Nephron progenitor cell (in vitro differentiated cells): ENCODE measurements at regions not wholly inside any gene's neighbourhood (a gene's known extent, or its start where the extent isn't known, plus 50 kb on each side); places are given as distances from the start of the nearest gene placed in this dataset.

Source experiments
- DNase-seq: peaks from one replicate; pipeline ENCODE4 v3.0.0; 2021
- H3K27ac Mint-ChIP-seq: 2 replicates; pipeline ENCODE4 v1.8.0; 2021; ENCODE audit warnings: mild to moderate bottlenecking, moderate library complexity, mixed read lengths
- H3K27me3 Mint-ChIP-seq: 2 replicates; pipeline ENCODE4 v1.8.0; 2021; ENCODE audit warnings: mild to moderate bottlenecking, low read depth, mixed read lengths; ENCODE audit not compliant: poor library complexity
- H3K36me3 Mint-ChIP-seq: 2 replicates; pipeline ENCODE4 v1.8.0; 2021; ENCODE audit warnings: low read depth, mixed read lengths
- H3K4me1 Mint-ChIP-seq: 2 replicates; pipeline ENCODE4 v1.8.0; 2021; ENCODE audit warnings: mixed read lengths
- H3K4me3 Mint-ChIP-seq: 2 replicates; pipeline ENCODE4 v1.8.0; 2021; ENCODE audit warnings: mild to moderate bottlenecking, moderate library complexity, mixed read lengths
- H3K9me3 Mint-ChIP-seq: 2 replicates; pipeline ENCODE4 v1.8.0; 2021; ENCODE audit warnings: mild to moderate bottlenecking, moderate library complexity, mixed read lengths
- TF ChIP-seq, protein P1 (sequence below): fragments of 200-600 bp; sonication (generic); IDR thresholded peaks from 2 replicates; pipeline ENCODE4 v1.5.0; 2021; ENCODE audit warnings: antibody characterized with exemption

DNA sequence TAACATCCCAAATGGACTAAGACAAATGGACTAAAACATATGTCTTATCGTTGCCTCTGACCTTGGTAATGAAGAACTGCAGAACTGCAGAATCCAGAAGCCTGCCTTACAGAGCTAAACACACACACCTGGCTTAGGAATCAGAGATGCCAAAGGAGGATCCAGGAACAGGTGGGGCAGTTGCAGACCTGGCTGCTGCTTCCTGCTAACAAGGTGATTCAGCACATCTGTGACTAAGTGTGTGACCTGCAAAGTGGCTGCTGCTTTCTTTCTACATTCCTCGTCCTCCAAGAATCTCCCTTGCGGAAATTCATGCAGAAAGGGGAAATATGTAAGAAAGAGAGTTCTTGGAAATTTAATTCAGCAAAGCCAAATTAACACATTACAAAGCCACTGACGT is 96.8 kb upstream of the NLGN4X start:
- H3K27me3 Mint-ChIP-seq: no peaks in the 10 kb centered on the region
- no peaks in the 10 kb centered on the region for H3K36me3 Mint-ChIP-seq
- H3K4me3 Mint-ChIP-seq: no peak overlapping the region
- peaks cover 26% of the 10 kb centered on the region for H3K9me3 Mint-ChIP-seq
- TF ChIP-seq, protein P1, sequence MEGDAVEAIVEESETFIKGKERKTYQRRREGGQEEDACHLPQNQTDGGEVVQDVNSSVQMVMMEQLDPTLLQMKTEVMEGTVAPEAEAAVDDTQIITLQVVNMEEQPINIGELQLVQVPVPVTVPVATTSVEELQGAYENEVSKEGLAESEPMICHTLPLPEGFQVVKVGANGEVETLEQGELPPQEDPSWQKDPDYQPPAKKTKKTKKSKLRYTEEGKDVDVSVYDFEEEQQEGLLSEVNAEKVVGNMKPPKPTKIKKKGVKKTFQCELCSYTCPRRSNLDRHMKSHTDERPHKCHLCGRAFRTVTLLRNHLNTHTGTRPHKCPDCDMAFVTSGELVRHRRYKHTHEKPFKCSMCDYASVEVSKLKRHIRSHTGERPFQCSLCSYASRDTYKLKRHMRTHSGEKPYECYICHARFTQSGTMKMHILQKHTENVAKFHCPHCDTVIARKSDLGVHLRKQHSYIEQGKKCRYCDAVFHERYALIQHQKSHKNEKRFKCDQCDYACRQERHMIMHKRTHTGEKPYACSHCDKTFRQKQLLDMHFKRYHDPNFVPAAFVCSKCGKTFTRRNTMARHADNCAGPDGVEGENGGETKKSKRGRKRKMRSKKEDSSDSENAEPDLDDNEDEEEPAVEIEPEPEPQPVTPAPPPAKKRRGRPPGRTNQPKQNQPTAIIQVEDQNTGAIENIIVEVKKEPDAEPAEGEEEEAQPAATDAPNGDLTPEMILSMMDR: no peak
- H3K27ac Mint-ChIP-seq: no peak overlapping the region
- H3K4me1 Mint-ChIP-seq: no peaks in the 10 kb centered on the region
- DNase-seq: no peak

GRCh38 chrX:6313356-6313755 is 84.7 kb upstream of the NLGN4X start:
- H3K36me3 Mint-ChIP-seq: no peaks in the 10 kb centered on the region
- TF ChIP-seq, protein P1: no peak

DNA sequence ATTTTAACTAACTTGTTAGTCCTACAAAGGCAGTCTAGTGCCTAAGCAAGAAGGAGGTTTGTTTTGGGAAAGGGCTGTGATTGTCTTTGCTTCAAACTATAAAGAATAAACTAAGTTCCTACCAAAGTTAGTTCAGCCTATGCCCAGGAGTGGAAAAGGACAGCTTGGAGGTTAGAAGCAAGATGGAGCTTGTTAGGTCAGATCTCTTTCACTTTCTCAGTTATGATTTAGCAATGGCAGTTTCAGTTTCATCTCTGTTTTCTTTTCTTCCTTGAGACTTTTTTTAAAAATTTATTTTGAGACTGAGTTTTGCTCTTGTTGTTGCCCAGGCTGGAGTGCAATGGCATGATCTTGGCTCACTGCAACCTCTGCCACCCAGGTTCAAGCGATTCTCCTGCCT is 82.9 kb upstream of the NLGN4X start:
- TF ChIP-seq, protein P1: no peak
- Mint-ChIP-seq H3K4me3 (no peak overlapping the region), H3K9me3 (no peaks in the 10 kb centered on the region), H3K27me3 (no peaks in the 10 kb centered on the region), H3K27ac (no peak overlapping the region), H3K36me3 (no peaks in the 10 kb centered on the region), H3K4me1 (no peaks in the 10 kb centered on the region)
- DNase-seq: no peak

More at GRCh38 chrX:6313356-6313755, 84.7 kb upstream of the NLGN4X start:
- no peaks in the 10 kb centered on the region for H3K4me1 Mint-ChIP-seq
- H3K4me3 Mint-ChIP-seq: no peak overlapping the region
- no peaks in the 10 kb centered on the region for H3K27me3 Mint-ChIP-seq
- DNase-seq: no peak
- no peak overlapping the region for H3K27ac Mint-ChIP-seq
- H3K9me3 Mint-ChIP-seq: no peaks in the 10 kb centered on the region

DNA sequence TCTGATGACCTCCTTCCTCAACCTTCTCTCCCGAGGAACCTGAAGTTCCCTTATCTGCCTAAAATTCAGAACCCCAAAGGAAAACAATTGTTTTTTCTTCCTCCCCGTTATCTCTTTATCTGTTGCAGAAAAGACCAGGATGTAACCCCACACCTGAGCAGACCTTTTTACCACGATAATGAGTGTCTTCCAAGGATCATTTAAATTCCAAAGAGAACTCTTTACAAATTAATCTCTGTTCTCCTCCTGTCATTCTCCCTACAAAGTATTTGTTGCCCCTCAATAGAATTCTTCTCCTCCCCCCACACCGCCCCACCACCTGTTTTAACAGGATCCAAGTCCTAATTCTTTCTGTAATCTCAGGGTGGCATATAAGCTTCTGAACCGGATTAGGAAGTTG is 78.5 kb upstream of the NLGN4X start:
- Mint-ChIP-seq H3K4me3 (no peak overlapping the region), H3K27ac (no peak overlapping the region), H3K9me3 (no peaks in the 10 kb centered on the region), H3K27me3 (no peaks in the 10 kb centered on the region), H3K4me1 (no peaks in the 10 kb centered on the region), H3K36me3 (no peaks in the 10 kb centered on the region)
- no peak for DNase-seq
- TF ChIP-seq, protein P1: no peak

DNA sequence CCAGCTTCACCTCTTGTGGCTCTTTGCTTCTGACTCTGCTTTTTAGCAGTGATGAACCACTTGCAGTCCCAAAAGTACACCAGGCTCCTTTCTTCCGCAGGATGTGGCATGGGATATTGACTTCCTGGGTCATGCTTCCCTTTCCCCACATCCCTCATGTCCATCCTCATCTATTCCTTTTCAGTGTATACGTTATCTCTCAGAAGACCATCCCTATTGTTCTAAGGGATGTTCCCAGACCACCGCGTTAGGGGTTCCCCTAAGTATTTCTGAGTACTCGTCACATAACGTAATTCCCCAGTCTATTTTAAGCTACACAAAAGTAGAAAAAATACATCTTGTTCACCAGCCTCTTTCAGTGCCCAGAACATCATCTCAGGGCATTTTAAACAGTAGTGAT is 71.1 kb upstream of the NLGN4X start:
- Mint-ChIP-seq H3K4me3 (no peak overlapping the region), H3K36me3 (no peaks in the 10 kb centered on the region), H3K27ac (no peak overlapping the region), H3K4me1 (no peaks in the 10 kb centered on the region), H3K9me3 (no peaks in the 10 kb centered on the region), H3K27me3 (peaks cover 2% of the 10 kb centered on the region)
- TF ChIP-seq, protein P1: no peak
- no peak for DNase-seq

DNA sequence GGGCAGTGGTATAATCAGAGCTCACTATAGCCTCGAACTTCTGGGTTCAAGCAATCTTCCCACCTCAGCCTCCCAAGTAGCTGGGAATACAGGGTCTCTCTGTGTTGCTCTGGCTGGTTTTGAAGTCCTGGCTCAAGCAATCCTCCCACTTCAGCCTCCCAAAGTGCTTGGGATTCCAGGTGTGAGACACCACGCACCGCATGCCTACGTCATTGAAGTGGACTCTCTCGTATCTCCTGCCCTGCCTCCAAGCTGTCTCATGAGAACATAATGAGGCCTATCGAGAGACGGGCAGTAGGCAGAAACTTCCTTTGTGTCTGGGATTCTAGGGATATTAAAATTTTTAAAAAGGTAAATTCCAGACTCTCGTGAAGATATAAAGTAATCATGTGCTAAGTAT is 65.0 kb upstream of the NLGN4X start:
- Mint-ChIP-seq H3K4me3 (no peak overlapping the region), H3K4me1 (no peaks in the 10 kb centered on the region), H3K27me3 (peaks cover 5% of the 10 kb centered on the region), H3K36me3 (no peaks in the 10 kb centered on the region), H3K9me3 (no peaks in the 10 kb centered on the region), H3K27ac (no peak overlapping the region)
- DNase-seq: no peak
- TF ChIP-seq, protein P1: no peak
